ENCODE measurements at regions not wholly inside any gene's neighbourhood (a gene's known extent, or its start where the extent isn't known, plus 50 kb on each side); places are given as distances from the start of the nearest gene placed in this dataset.

DNA sequence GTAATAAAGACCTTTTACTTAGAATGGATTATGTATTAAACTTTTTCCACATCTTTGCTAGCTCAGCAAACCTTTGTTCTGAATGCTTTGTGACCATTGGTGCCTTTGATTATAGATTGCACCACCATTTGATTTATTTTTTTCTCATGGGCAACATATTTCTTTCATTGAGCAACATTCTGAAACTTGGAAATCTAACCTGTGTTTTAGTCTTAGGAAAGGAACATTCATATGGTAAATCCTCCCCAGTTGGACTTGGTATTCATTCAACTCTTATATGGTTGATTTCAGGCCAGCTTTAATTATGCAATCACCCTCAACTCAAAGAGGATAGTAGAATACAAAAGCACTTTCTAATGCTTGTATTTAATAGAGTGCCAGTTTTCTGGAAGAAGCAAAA, 1077.9 kb upstream of the ZEB2 start:
- TF ChIP-seq EZH2 (IDR thresholded peaks at IDR 0.05; ENCODE audit: borderline replicate concordance, low read depth, low read length, poor library complexity, severe bottlenecking) = no peak
- ChIA-PET POLR2A (ENCODE audit: low non-redundant PET) (no interaction called here), CTCF (no interaction called here)
- Histone ChIP-seq H3K27me3 (replicated peaks; ENCODE audit: insufficient read depth, low read depth, low read length, poor library complexity) (no peaks in the 10 kb centered on the region), H3K4me3 (ENCODE audit: low read depth, low read length, poor library complexity, severe bottlenecking) (no peak overlapping the region), H3K27ac (ENCODE audit: low read depth, low read length, poor library complexity, severe bottlenecking) (no peak overlapping the region), H3K9me3 (ENCODE audit: low read depth, low read length, poor library complexity, severe bottlenecking) (no peaks in the 10 kb centered on the region), H3K36me3 (ENCODE audit: insufficient read depth, low read length, poor library complexity, severe bottlenecking) (no peaks in the 10 kb centered on the region), H3K4me1 (ENCODE audit: insufficient read depth, low read length, poor library complexity, severe bottlenecking) (peaks cover 41% of the 10 kb centered on the region)
- intact Hi-C loops (cut with micrococcal nuclease; ENCODE audit: unreplicated experiment) = no loop called here
- BruUV-seq (replicated peaks) = no TSS peak
- DNase-seq (ENCODE audit: low spot score) = no peak

GRCh38 chr2:145597006-145597405, 1077.1 kb upstream of the ZEB2 start:
- Histone ChIP-seq H3K4me1 (ENCODE audit: insufficient read depth, low read length, poor library complexity, severe bottlenecking) (peaks cover 49% of the 10 kb centered on the region), H3K36me3 (ENCODE audit: insufficient read depth, low read length, poor library complexity, severe bottlenecking) (no peaks in the 10 kb centered on the region), H3K27me3 (replicated peaks; ENCODE audit: insufficient read depth, low read depth, low read length, poor library complexity) (no peaks in the 10 kb centered on the region), H3K4me3 (ENCODE audit: low read depth, low read length, poor library complexity, severe bottlenecking) (no peak overlapping the region), H3K9me3 (ENCODE audit: low read depth, low read length, poor library complexity, severe bottlenecking) (no peaks in the 10 kb centered on the region), H3K27ac (ENCODE audit: low read depth, low read length, poor library complexity, severe bottlenecking) (no peak overlapping the region)
- ChIA-PET CTCF (no interaction called here), POLR2A (ENCODE audit: low non-redundant PET) (no interaction called here)
- no TSS peak for BruUV-seq (replicated peaks)
- no peak for DNase-seq (ENCODE audit: low spot score)
- TF ChIP-seq EZH2 (IDR thresholded peaks at IDR 0.05; ENCODE audit: borderline replicate concordance, low read depth, low read length, poor library complexity, severe bottlenecking) = no peak
- TF ChIP-seq, protein P1, sequence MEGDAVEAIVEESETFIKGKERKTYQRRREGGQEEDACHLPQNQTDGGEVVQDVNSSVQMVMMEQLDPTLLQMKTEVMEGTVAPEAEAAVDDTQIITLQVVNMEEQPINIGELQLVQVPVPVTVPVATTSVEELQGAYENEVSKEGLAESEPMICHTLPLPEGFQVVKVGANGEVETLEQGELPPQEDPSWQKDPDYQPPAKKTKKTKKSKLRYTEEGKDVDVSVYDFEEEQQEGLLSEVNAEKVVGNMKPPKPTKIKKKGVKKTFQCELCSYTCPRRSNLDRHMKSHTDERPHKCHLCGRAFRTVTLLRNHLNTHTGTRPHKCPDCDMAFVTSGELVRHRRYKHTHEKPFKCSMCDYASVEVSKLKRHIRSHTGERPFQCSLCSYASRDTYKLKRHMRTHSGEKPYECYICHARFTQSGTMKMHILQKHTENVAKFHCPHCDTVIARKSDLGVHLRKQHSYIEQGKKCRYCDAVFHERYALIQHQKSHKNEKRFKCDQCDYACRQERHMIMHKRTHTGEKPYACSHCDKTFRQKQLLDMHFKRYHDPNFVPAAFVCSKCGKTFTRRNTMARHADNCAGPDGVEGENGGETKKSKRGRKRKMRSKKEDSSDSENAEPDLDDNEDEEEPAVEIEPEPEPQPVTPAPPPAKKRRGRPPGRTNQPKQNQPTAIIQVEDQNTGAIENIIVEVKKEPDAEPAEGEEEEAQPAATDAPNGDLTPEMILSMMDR (conservative IDR thresholded peaks at IDR 0.05; ENCODE audit: low read depth, low read length) = no peak
- intact Hi-C loops (cut with micrococcal nuclease; ENCODE audit: unreplicated experiment) = no loop called here

DNA sequence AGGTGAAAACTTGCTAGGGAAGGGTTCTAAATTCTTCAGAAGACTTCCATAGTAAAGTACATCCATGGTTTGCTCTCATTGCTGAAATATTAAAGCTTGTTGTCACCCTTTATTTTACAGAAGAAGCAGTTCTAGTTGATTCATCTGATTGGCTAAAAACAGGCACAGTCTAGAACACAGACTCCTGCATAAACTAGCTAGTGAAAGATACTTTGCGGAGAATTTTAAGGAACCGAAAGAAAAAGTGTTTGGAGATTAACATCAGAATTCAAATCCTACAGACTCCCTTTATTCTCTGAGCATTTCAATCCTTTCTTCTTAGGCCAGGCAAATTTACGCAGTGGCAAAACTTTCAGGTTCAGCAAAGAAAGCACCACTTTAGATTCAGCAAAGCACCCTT, 1076.5 kb upstream of the ZEB2 start:
- Histone ChIP-seq H3K9me3 (ENCODE audit: low read depth, low read length, poor library complexity, severe bottlenecking) (no peaks in the 10 kb centered on the region), H3K4me1 (ENCODE audit: insufficient read depth, low read length, poor library complexity, severe bottlenecking) (peaks cover 53% of the 10 kb centered on the region), H3K36me3 (ENCODE audit: insufficient read depth, low read length, poor library complexity, severe bottlenecking) (no peaks in the 10 kb centered on the region), H3K27ac (ENCODE audit: low read depth, low read length, poor library complexity, severe bottlenecking) (no peak overlapping the region), H3K27me3 (replicated peaks; ENCODE audit: insufficient read depth, low read depth, low read length, poor library complexity) (no peaks in the 10 kb centered on the region), H3K4me3 (ENCODE audit: low read depth, low read length, poor library complexity, severe bottlenecking) (no peak overlapping the region)
- TF ChIP-seq, protein P1 (conservative IDR thresholded peaks at IDR 0.05; ENCODE audit: low read depth, low read length) = no peak
- TF ChIP-seq EZH2 (IDR thresholded peaks at IDR 0.05; ENCODE audit: borderline replicate concordance, low read depth, low read length, poor library complexity, severe bottlenecking) = no peak
- intact Hi-C loops (cut with micrococcal nuclease; ENCODE audit: unreplicated experiment) = no loop called here
- POLR2A ChIA-PET (ENCODE audit: low non-redundant PET) = no interaction called here
- no TSS peak for BruUV-seq (replicated peaks)
- CTCF ChIA-PET = no interaction called here
- no peak for DNase-seq (ENCODE audit: low spot score)

DNA sequence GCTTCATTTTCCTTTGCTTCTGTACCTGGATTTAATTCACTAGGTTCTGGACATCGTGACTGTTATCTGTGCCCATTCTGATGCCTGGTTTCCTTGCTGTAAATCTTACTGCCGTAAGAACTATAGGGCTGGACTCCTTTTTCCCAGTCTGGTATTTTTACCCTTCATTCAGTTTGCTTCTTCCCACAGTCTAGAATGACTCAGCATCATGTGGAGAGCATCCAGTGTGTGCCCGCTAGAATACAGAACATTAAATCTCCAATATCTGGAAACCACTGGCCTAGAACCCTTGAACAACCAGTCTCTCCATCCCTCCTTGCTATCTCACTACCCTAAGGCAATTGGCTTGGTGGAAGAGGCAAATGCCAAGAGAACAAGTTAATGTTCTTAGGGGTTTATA, 1075.4 kb upstream of the ZEB2 start:
- no peaks in the 10 kb centered on the region for H3K9me3 ChIP-seq (ENCODE audit: low read depth, low read length, poor library complexity, severe bottlenecking)
- peaks cover 48% of the 10 kb centered on the region for H3K4me1 ChIP-seq (ENCODE audit: insufficient read depth, low read length, poor library complexity, severe bottlenecking)
- intact Hi-C loops (cut with micrococcal nuclease; ENCODE audit: unreplicated experiment) = no loop called here
- no peak overlapping the region for H3K4me3 ChIP-seq (ENCODE audit: low read depth, low read length, poor library complexity, severe bottlenecking)
- no peaks in the 10 kb centered on the region for H3K27me3 ChIP-seq (replicated peaks; ENCODE audit: insufficient read depth, low read depth, low read length, poor library complexity)
- ChIA-PET POLR2A (ENCODE audit: low non-redundant PET) (no interaction called here), CTCF (no interaction called here)
- H3K27ac ChIP-seq (ENCODE audit: low read depth, low read length, poor library complexity, severe bottlenecking) = no peak overlapping the region
- H3K36me3 ChIP-seq (ENCODE audit: insufficient read depth, low read length, poor library complexity, severe bottlenecking) = no peaks in the 10 kb centered on the region
- no peak for TF ChIP-seq EZH2 (IDR thresholded peaks at IDR 0.05; ENCODE audit: borderline replicate concordance, low read depth, low read length, poor library complexity, severe bottlenecking)
- TF ChIP-seq, protein P1 (conservative IDR thresholded peaks at IDR 0.05; ENCODE audit: low read depth, low read length) = no peak
- BruUV-seq (replicated peaks) = no TSS peak
- DNase-seq (ENCODE audit: low spot score) = no peak
